ENCODE measurements at regions not wholly inside any gene's neighbourhood (a gene's known extent, or its start where the extent isn't known, plus 50 kb on each side); places are given as distances from the start of the nearest gene placed in this dataset.

GRCh38 chr9:106321394-106322180 is 541.4 kb upstream of the ZNF462 start (continued):
- TF ChIP-seq TAF1 (IDR thresholded peaks at IDR 0.05; ENCODE audit: low read depth, low read length), result no peak

Measured in H1 (cell line).